ENCODE measurements at regions not wholly inside any gene's neighbourhood (a gene's known extent, or its start where the extent isn't known, plus 50 kb on each side); places are given as distances from the start of the nearest gene placed in this dataset.
"Not testable (repeated sequence)": the region's sequence is repeated elsewhere in the genome, so short reads cannot be mapped to it uniquely, and the experiment has no call there.

DNA sequence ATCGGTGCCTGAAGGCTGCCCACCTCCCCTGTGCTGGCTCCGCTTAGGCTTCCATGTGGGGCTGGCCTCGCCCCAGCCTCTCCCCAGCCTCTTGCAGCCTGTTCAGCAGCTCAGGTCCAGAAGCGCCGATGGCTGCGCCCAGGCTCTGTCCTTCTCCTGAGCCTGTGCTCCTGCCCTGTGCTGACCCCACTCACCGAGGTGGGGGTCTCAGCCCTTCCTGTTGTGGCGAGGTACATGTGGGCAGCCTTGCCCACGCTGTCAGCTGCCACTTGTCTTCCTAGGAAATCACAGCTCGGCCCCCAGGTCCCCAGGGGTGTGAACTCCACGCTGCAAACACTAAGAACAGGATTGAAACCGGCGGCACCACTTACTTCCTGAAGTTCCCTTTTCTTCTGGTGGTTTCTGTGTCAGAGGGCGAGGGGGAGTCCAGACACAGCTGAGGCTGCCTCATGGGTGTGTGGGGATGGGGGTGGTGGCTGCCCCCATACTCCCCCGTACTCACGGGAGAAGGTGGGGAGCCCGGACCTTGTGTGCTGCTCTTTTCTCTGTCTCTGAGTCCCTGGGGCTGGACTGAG is 249.1 kb downstream of the TMEM121 start:
- dilution Hi-C loops (cut with MboI; ENCODE audit: extremely low pct_ligation_motif_present, low sequenced_read_pairs); BruUV-seq (replicated peaks); POLR2A ChIA-PET; CTCF ChIA-PET; intact Hi-C loops (cut with micrococcal nuclease); H3K4me1 ChIP-seq (ENCODE audit: control insufficient read depth, extremely low read depth, insufficient read depth, low read length); H3K79me2 ChIP-seq (ENCODE audit: control insufficient read depth, insufficient read depth, low read length); DNase-seq (ENCODE audit: low read depth, low spot score); H2AFZ ChIP-seq (ENCODE audit: low read depth, low read length); H3K27me3 ChIP-seq (ENCODE audit: control insufficient read depth in 2 of 2, insufficient read depth in 2 of 2, low read length in 2 of 2); H3K36me3 ChIP-seq (ENCODE audit: control insufficient read depth in 2 of 2, extremely low read depth in 1 of 2, insufficient read depth in 2 of 2, low read length in 2 of 2); H3K27ac ChIP-seq (ENCODE audit: insufficient read depth, low read depth, low read length); H3K4me2 ChIP-seq (ENCODE audit: insufficient read depth, low read length); H4K20me1 ChIP-seq (replicated peaks; ENCODE audit: control insufficient read depth, extremely low read depth, insufficient read depth, low read length); H3K9ac ChIP-seq (replicated peaks; ENCODE audit: extremely low read depth, insufficient read depth, low read length); H3K9me1 ChIP-seq (replicated peaks; ENCODE audit: control insufficient read depth, extremely low read depth, insufficient read depth, low read length); H3K4me3 ChIP-seq (replicated peaks in 1 of 3; ENCODE audit: insufficient read depth in 1 of 3, low read depth in 1 of 3, low read length in 3 of 3); H3K9me3 ChIP-seq (replicated peaks; ENCODE audit: control insufficient read depth, insufficient read depth, low read length); FAIRE-seq: not testable (repeated sequence)

DNA sequence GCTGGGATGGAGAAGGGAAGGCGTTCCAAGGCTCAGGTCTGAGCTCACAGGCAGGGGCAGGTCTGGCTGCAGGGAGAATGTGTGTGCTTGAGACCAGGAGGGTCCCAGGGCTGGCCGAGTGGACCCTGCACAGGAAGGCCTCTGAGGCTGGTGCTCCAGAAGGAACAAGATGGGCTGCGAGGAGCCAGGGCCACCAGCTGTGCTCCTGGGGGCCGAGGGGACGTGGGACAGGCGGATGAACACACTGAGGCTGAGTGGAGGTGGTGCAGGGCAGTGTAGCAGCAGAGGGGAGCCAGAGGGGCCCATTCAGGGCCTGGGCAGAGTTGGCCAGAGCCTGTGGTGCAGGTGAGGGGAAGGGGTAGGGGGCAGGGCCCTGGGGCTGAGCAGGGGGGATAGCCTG is 249.7 kb downstream of the TMEM121 start:
- dilution Hi-C loops (cut with MboI; ENCODE audit: extremely low pct_ligation_motif_present, low sequenced_read_pairs); H3K9ac ChIP-seq (replicated peaks; ENCODE audit: extremely low read depth, insufficient read depth, low read length); H4K20me1 ChIP-seq (replicated peaks; ENCODE audit: control insufficient read depth, extremely low read depth, insufficient read depth, low read length); intact Hi-C loops (cut with micrococcal nuclease); H3K4me2 ChIP-seq (ENCODE audit: insufficient read depth, low read length); H3K27me3 ChIP-seq (ENCODE audit: control insufficient read depth in 2 of 2, insufficient read depth in 2 of 2, low read length in 2 of 2); H3K27ac ChIP-seq (ENCODE audit: insufficient read depth, low read depth, low read length); CTCF ChIA-PET; BruUV-seq (replicated peaks); POLR2A ChIA-PET; H3K36me3 ChIP-seq (ENCODE audit: control insufficient read depth in 2 of 2, extremely low read depth in 1 of 2, insufficient read depth in 2 of 2, low read length in 2 of 2); H3K9me3 ChIP-seq (replicated peaks; ENCODE audit: control insufficient read depth, insufficient read depth, low read length); FAIRE-seq; DNase-seq (ENCODE audit: low read depth, low spot score); H3K4me1 ChIP-seq (ENCODE audit: control insufficient read depth, extremely low read depth, insufficient read depth, low read length); H3K9me1 ChIP-seq (replicated peaks; ENCODE audit: control insufficient read depth, extremely low read depth, insufficient read depth, low read length); H3K4me3 ChIP-seq (replicated peaks in 1 of 3; ENCODE audit: insufficient read depth in 1 of 3, low read depth in 1 of 3, low read length in 3 of 3); H2AFZ ChIP-seq (ENCODE audit: low read depth, low read length); H3K79me2 ChIP-seq (ENCODE audit: control insufficient read depth, insufficient read depth, low read length): not testable (repeated sequence)

DNA sequence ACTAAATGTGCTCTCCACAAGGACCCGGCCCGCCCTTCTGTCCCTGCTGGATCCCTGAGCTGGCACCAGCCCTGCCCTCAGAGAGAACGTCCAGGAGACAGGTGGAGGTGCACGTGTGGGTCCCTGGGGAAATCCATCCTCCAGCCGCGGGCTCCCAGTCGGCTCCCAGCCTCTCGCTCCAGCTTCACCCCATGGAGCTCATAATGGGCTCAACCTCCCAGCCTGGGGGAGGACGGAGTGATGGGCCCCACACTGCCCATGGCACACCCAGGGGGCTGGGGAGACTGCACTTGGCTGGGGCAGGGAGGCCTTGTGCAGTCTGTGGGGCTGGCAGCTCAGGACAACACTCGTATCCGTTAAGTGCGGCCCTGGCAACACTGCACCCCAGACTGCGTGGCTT is 250.5 kb downstream of the TMEM121 start:
- BruUV-seq (replicated peaks): no TSS peak
- CTCF ChIA-PET: no interaction called here

More for the DNA sequence above, 250.5 kb downstream of the TMEM121 start:
- H3K36me3 ChIP-seq (ENCODE audit: control insufficient read depth in 2 of 2, extremely low read depth in 1 of 2, insufficient read depth in 2 of 2, low read length in 2 of 2): no peaks in the 10 kb centered on the region
- dilution Hi-C loops (cut with MboI; ENCODE audit: extremely low pct_ligation_motif_present, low sequenced_read_pairs): no loop called here
- no peaks in the 10 kb centered on the region for H3K9me1 ChIP-seq (replicated peaks; ENCODE audit: control insufficient read depth, extremely low read depth, insufficient read depth, low read length)
- H3K27me3 ChIP-seq (ENCODE audit: control insufficient read depth in 2 of 2, insufficient read depth in 2 of 2, low read length in 2 of 2): no peaks in the 10 kb centered on the region
- POLR2A ChIA-PET: no interaction called here
- H3K79me2 ChIP-seq (ENCODE audit: control insufficient read depth, insufficient read depth, low read length): no peaks in the 10 kb centered on the region
- H3K4me3 ChIP-seq (replicated peaks in 1 of 3; ENCODE audit: insufficient read depth in 1 of 3, low read depth in 1 of 3, low read length in 3 of 3): no peak overlapping the region
- H3K27ac ChIP-seq (ENCODE audit: insufficient read depth, low read depth, low read length): no peak overlapping the region
- intact Hi-C loops (cut with micrococcal nuclease): no loop called here
- no peak overlapping the region for H2AFZ ChIP-seq (ENCODE audit: low read depth, low read length)
- no peaks in the 10 kb centered on the region for H4K20me1 ChIP-seq (replicated peaks; ENCODE audit: control insufficient read depth, extremely low read depth, insufficient read depth, low read length)
- DNase-seq (ENCODE audit: low read depth, low spot score) (no peak), FAIRE-seq (no peak)
- H3K9me3 ChIP-seq (replicated peaks; ENCODE audit: control insufficient read depth, insufficient read depth, low read length): peaks cover 2% of the 10 kb centered on the region
- TF ChIP-seq MYC (IDR thresholded peaks at IDR 0.05; ENCODE audit: low read depth, low read length): no peak
- TF ChIP-seq, protein P1, sequence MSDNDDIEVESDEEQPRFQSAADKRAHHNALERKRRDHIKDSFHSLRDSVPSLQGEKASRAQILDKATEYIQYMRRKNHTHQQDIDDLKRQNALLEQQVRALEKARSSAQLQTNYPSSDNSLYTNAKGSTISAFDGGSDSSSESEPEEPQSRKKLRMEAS (IDR thresholded peaks at IDR 0.05; ENCODE audit: insufficient read depth, insufficient read length): no peak
- no peak for TF ChIP-seq FOS (IDR thresholded peaks at IDR 0.05; ENCODE audit: borderline replicate concordance, insufficient read depth, low read length)
- no peak for TF ChIP-seq JUN (IDR thresholded peaks at IDR 0.05; ENCODE audit: borderline replicate concordance, insufficient read depth, insufficient read length, low read depth)
- no peak for TF ChIP-seq POLR2A (IDR thresholded peaks at IDR 0.05; ENCODE audit: low read depth, low read length)
- no peak for TF ChIP-seq GATA2 (IDR thresholded peaks at IDR 0.05; ENCODE audit: insufficient read depth, insufficient read length, low read depth, low read length)
- no peak for TF ChIP-seq EZH2 (IDR thresholded peaks at IDR 0.05; ENCODE audit: borderline replicate concordance, low read depth, low read length, severe bottlenecking)
- TF ChIP-seq, protein P2, sequence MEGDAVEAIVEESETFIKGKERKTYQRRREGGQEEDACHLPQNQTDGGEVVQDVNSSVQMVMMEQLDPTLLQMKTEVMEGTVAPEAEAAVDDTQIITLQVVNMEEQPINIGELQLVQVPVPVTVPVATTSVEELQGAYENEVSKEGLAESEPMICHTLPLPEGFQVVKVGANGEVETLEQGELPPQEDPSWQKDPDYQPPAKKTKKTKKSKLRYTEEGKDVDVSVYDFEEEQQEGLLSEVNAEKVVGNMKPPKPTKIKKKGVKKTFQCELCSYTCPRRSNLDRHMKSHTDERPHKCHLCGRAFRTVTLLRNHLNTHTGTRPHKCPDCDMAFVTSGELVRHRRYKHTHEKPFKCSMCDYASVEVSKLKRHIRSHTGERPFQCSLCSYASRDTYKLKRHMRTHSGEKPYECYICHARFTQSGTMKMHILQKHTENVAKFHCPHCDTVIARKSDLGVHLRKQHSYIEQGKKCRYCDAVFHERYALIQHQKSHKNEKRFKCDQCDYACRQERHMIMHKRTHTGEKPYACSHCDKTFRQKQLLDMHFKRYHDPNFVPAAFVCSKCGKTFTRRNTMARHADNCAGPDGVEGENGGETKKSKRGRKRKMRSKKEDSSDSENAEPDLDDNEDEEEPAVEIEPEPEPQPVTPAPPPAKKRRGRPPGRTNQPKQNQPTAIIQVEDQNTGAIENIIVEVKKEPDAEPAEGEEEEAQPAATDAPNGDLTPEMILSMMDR (IDR thresholded peaks at IDR 0.05; ENCODE audit: extremely low read depth in 1 of 2, insufficient read depth in 1 of 2, low read depth in 1 of 2, low read length in 2 of 2): no peak
- TF ChIP-seq POLR2AphosphoS5 (IDR thresholded peaks at IDR 0.05; ENCODE audit: insufficient read depth, low read depth, low read length): no peak
- no peak overlapping the region for H3K9ac ChIP-seq (replicated peaks; ENCODE audit: extremely low read depth, insufficient read depth, low read length)
- H3K4me2 ChIP-seq (ENCODE audit: insufficient read depth, low read length): no peak overlapping the region
- no peaks in the 10 kb centered on the region for H3K4me1 ChIP-seq (ENCODE audit: control insufficient read depth, extremely low read depth, insufficient read depth, low read length)

Data from endothelial cell of umbilical vein (primary cell).